Activated CD4-positive, alpha-beta T cell treated with anti-CD3 and anti-CD28 coated beads for 1 hour (primary cell): ENCODE measurements at regions not wholly inside any gene's neighbourhood (a gene's known extent, or its start where the extent isn't known, plus 50 kb on each side); places are given as distances from the start of the nearest gene placed in this dataset.
"Not testable (repeated sequence)": the region's sequence is repeated elsewhere in the genome, so short reads cannot be mapped to it uniquely, and the experiment has no call there.

ENCODE experiments used
- DNase-seq: peaks from one replicate; pipeline ENCODE4 v3.0.0-alpha.2; 2020

DNA sequence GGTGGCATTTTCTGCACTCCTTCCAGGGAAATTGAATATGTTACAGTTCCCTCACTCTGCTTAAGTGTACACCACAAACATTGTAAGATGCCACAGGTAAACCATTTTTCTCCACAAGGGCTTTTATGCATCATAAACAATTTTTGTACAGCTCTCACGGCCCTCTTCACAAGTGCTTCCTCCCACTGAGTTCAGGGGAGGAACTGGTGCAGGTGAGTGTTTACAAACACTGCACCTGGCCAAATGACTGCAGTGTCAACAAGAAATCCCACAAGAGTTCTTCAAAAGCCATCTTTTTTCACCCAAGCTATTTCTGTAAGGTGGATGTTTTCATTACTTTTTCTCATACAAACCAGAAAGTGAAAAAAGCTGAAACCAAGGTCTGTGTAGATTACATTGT lies 973.2 kb downstream of the AACS start:
- DNase-seq: no peak

DNA sequence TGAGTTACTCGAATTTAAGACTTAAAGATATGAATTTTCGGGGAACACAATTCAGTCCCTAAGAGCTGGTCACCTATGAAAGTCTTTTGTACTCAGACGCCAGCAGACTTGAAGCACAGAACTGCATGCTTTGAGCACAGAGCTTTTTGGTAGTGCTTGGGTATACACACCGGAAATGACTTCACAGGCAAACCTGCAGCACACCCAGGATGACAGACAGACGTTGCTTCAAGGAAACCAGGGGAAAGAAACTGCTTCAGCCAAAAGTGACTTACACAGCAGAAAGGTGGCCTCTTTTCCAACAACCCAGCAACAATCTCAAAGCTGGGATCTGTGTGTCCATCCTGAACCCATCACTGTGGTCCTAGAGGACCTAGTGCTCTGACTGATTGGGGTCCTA lies 975.1 kb downstream of the AACS start:
- DNase-seq: no peak

DNA sequence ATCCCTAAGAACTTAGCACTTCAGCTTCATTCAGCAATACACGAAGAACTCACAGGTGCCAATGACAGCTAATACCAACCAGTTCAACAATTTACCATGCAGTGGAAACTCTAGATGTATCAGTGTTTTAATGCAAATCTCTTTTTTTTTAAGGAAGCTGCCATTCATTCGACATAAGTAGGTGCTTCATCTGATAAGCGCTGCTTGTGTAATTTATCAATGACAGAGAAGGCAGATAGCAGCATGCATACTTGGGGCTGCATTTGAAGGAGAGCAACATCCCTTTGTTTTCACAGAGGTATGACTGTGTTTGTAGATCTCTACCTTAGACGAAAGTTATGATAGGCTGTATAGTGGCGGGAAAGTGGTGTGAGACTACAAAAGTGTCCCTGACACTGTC lies 977.1 kb downstream of the AACS start:
- DNase-seq: no peak

DNA sequence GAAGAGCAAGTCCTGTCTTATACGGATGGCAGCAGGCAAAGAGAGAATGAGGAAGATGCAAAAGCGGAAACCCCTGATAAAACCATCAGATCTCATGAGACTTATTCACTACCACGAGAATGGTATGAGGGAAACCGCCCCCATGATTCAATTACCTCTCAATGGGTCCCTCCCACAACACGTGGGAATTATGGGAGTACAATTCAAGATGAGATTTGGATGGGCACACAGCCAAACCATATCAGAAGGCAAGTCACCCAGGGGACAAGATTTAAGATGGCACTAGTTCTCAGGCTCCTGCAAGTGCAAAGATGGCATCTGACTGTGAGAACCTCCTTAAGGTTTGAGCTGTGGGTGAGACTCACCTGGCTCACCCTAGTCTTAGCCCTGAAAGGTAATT lies 984.3 kb downstream of the AACS start:
- DNase-seq: not testable (repeated sequence)

DNA sequence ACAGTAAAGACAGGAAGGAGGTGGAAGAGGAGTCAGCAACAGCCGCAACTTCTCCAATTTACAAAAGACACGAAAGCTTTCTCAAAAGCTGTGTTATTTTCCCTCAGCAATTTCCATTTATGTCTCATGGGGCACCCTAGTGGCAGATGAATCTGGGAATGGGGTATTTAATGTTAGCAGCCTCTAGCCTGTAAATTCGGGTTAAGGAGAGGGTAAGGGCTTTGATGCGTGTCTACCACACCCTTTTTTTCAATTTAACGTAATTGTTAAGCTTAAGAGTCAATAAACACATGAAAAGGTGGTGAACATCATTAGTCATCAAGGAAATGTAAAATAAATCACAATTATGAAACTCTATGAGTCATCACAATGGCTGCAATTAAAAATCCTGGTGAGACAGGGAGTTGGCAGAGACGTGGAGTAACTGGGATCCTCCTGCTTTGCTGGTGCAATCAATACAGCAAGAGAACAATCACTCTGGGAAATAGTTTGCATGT lies 986.4 kb downstream of the AACS start:
- DNase-seq: no peak

DNA sequence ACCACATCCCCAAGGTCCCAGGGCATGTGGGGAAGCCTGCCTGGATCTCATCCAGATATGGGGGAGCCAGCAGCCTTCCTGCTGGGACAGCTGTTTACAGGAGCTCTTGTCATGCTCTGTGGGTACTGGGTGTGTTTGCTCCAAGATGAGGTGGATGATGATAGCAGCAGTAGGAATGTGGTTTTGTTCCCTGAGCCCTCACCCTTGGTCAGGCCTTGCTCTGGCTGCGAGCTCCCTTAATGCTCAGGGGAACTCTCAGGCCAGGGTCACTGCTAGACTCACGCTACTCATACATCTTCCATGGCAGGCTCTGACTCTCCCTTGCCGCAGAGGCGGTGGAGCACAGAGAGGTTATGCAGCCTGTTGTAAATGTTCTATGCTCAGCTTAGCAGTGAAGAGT lies 990.3 kb downstream of the AACS start:
- DNase-seq: no peak

DNA sequence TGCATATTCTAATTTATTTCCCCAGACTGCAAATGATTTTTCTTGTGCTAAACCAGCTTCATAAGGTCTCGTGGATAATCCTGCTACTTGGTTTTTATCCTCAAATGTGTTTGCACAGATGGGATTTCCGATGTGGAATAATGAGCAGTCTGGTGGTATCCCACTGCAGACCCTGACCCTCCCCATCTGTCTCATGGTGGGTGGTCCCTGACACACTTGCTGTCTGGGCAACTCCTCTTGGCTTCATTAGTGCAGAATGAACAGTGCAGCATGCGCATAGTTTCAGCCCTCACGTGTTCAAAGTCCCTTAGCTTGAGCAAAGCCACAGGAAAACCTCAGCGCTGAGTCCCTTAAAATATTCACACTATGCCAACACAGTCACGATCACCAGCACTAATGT lies 996.5 kb downstream of the AACS start:
- no peak for DNase-seq

DNA sequence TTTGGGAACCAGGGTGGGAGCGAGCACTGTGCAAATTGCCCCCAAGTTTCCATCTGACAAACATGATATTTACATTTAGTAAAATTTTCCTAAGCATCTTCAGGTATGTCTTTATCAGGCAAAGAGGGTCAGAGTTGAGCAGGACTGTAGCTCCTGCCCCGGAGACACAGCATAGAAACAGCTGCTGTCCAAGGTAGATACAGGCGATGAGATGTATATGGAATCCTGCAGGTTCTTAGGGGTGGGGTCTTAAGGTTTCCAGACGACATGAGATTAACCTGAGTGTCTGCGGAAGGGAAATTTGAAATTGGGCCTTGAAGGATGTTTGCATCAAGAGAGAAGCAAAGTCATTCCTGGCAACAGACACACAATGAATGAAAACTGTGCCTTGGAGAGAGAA lies 998.8 kb downstream of the AACS start:
- DNase-seq: no peak

DNA sequence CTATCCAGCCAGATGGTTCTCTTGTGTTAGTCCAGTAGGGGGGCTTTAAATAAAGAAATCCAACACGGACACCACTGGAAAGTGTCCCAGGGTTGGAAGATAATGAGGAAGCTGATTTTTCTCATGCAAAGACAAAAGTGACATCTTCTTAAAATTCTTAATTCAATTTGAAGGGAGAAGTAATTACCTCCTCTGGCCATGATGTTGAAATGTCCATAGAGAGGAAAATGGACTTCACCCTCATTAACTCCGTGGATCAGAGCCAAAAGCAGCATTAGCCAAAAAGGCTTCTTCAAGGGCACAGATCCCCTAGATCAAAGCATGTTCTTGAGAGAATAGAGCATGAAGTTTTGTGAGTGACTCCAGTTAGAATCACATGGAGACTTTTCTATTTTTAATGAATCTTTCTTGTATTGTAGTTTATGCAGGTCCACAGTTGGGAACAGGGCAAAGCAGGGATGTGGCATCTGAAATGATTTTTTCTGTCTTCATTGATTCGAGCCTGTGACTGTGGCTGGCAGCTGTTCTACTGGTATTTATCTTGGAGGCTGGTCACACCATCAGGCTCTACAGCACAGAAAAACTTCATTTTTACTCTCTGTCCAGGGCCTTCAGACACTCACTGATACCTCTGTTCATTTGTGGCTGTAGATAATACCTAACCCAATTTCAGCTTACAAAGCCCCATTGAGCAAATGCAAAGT lies 1002.5 kb downstream of the AACS start:
- no peak for DNase-seq

DNA sequence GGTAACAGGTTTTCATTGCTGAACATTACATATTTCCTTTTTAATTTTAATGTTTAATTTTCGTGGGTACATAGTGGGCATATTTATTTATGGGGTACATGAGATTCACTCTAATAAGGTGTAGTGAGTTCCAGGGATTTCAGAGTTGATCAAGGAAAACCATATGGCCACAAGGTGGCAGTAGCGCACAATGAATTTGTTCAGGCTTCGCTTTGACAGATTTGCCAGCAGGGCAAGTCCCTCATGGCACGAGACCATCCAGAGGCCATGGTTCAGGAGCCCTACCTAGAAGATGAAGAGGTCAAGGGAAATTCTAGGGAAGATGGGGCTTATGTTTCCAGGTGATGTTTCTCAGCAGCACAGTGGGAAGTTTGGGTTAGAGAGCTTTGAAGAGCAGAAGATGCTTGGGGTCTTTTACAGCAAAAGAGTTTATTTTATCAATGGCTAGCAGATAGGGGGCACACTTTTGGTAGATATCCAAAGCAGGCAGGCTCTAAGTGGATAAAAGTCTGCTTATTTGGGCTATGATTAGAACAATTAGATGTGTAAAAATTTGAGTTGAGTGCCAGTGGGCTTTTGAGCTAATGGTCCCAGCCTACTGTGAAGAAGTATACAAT lies 1004.4 kb downstream of the AACS start:
- no peak for DNase-seq

DNA sequence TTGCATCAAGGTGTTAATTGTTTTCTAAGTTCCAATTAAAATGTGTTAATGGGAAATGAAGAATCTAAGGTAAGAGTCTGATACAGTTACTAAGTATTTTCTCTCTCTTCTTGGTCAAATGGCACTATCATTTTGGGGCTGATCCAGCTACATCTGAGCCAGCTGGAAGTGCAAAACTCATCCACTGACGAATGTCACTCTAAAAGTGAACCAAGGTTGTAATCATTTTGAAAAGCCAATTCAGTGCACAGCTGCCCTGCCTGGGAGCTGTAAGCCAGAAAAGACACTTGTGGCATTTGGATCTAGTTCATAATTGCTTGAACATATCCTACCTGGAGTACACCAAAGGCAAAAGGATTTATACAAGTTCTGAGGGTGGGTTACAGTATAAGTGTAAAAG lies 1011.3 kb downstream of the AACS start:
- DNase-seq: no peak

DNA sequence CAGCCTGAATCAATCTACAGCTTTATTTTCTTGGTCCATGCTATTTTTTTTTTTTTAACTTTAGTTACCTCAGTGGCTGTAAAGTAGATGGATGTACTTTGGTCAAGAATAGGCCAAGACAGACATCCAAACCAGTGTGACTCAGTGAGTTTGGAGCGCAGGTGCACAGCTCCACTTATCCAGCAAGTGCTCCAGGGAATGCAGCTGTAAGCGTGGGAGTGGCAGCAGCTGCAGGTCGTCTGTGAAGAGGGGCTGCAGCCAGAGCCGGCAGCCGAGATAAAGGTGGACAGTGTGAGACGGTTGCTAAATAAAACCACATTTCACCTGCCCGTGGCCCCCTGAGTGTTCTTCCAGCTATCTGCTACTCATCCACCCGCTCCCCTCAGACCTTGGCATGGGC lies 1018.7 kb downstream of the AACS start:
- DNase-seq: no peak

DNA sequence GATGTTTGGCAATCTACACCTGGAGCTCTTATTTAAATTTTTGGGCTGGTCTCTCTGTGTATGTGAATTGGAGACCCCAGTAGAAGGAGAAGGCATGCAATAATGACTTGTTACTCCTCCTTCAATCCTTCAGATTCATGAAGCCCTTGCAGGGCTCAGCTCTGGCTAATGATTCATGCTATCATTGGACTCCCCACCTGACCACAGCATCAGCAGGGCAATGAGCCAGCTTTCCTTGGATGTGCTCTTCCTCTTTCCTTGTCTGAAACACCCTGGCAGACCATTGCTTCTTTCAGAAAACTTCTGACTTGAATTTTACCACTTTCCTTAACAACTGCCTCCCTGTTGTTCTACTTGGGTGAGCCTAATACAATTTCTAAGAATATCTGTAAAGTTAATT lies 1019.2 kb downstream of the AACS start:
- DNase-seq: no peak

DNA sequence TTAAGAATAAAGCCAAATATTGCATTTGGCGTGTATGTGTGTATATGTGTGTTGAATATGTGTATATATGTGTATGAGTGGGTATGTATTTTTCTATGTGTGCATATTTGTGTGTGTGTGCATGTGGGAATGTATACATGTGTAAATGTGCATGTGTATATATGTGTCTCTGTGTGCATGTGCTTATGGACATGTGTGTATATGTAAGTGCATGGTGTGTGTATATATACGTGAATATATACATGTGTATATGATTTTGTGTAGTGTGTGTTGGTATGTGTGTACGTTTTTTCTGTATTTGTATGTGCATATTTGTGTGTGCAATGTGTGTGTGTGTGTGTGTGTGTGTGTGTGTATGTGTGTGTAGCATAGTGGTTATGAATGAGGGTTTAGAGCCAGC lies 1021.0 kb downstream of the AACS start:
- DNase-seq: no peak

DNA sequence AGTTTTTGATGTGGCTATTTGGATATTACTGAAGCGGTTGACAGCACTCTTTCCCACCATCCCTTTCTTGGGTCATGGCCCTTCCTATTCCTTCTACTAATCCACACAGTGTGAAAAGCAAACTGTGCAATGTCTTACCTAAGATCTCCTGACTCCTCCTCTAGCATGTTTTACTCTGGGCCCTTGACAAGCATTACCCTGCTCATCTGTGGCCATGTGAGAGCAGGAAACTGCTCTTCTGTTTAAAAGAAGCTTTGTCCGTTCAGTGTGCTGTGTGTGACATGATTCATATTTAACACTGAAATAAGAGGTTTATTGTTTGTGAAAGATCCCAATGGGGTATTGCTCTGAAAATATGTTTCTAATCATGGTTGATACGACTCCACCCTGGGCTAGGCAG lies 1022.5 kb downstream of the AACS start:
- DNase-seq: no peak

DNA sequence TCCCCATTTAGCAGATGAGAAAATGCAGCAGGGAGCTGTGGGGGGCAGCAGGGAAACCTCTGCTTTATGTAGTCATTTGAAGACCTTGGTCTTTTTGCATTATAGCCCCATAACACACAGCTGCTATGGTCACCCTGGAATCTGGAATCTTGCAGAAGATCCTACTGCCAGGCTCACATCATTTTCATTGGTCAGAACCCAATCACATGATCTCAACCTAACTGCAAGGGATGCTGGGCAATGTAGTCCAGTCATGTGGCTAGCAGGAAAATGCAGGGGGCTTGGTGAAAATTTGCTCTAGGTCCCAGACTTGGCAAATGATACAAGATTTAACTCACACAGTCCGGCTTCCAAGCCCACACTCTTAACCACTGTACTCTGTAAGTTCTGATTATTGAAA lies 1028.7 kb downstream of the AACS start:
- no peak for DNase-seq

DNA sequence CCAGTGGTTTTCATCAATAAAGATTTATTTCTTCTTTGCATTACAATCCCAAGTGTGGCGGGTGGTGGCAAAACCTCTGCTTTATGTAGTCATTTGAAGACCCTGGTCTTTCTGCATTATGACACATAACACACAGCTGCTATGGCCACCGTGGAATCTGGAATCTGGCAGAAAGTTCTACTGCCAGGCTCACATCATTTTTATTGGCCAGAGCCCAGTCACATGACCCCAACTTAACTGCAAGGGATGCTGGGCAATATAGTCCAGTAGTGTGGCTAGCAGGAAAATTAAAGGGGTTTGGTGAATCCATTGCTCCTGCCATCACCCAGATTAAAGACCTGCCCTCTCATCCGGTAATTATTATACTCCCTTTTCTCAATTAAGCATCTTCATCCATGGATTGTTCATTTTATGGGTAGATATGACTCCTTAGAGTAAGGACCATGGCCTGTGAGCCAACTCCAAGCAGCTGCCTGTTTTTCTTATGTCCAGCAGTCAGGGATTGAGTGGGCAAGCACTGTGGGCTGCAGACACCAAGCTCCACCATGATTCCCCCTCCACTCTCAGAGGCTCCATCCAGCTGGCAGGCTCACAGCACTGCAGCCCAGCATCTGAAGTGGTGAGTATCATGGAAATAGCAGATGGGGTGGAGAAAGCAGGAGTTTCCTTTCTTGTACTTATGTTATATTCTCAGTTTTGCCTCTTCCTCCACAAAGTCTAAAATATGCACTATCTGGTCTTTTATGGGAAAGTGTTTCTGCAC lies 1030.7 kb downstream of the AACS start:
- DNase-seq: no peak

DNA sequence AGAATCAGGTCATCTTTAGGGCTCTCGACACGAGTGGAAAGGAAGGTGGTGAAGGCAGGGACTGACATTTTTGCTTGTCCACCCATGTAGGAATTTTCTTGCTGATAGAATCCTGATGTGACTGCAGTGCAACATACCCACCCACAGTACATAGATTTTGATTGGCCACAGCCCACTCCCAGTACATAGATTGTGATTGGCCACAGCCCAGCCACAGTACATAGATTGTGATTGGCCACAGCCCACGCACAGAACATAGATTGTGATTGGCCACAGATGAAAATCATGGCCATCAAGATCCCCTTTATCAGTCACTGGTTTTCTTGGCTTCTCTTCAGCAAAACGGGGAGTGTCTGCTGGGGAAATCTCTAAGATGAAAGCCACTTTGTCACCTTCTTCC lies 1041.5 kb downstream of the AACS start:
- DNase-seq: no peak

DNA sequence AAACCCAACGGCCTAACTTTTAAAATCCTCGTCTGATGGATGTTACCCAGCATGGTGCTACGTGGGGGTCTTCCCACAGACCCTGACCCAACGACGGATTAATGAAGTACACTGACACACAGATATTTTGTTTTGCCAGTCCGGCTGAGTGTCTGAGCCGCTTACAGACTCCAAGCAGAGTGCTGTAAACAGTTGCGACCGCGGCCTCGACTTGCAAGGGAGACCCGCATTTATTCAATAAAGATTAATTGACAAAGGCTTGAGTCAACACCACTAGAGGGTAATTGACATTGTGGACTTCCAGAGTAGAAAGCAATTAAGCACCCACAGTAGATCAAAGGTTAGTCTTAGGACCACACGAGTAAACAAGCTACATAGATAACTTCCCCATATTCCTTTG lies 1042.4 kb downstream of the AACS start:
- DNase-seq: no peak

DNA sequence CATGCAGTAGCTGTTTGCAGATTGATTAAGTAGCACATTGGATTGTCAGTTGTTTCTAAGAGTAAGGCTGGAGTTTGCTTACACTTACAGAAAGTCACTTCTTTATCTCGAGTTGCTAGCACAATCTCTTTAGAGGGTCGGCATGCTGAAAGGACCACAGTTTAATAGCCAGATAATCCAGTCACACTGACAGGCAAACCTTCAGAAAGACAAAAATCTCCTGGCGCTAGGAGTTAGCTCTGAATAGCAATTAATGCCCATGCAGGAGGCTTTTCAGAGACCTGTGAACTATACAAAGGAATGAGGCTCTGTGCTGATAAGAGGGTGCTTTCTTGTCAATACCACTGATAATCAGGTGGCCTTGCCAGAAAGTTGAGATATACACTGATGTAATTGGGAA lies 1043.0 kb downstream of the AACS start:
- DNase-seq: no peak

DNA sequence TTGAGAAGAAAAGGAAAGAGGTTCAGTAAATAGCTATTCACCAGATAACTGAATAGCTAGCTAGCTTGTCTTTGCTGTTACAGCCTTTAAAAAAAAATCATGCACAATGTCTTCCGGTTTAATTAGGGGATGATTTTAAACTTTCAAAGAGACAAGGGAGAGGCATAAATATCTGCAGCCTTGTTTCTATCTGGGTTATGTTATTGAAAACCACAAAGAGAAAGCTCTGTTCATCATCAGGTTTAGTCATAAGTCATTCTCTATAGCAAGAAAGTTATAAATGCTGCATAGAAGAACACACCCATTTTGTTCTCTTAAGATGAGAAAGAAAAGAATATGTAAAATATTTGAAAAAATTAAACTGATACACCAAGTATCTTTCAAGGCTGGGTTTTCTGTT lies 1046.9 kb downstream of the AACS start:
- DNase-seq: no peak

DNA sequence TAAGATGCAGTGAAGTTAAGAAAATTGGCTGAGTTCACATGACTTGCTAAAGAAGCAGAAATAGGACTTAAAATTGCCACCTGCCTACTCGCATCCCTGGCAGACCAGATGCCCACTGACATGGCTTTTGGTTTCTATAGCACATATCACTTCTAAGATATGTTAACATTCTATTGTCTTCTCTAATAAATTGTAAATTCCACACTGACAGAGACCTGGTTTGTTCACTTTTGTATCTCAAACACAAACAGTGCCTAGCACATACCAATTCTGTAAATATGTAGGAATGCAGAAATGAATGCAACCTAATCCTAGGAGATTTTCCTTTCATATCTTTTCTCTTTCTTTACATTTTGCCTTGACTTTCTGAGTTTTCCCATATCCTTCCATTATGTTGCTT lies 1047.6 kb downstream of the AACS start:
- DNase-seq: no peak

DNA sequence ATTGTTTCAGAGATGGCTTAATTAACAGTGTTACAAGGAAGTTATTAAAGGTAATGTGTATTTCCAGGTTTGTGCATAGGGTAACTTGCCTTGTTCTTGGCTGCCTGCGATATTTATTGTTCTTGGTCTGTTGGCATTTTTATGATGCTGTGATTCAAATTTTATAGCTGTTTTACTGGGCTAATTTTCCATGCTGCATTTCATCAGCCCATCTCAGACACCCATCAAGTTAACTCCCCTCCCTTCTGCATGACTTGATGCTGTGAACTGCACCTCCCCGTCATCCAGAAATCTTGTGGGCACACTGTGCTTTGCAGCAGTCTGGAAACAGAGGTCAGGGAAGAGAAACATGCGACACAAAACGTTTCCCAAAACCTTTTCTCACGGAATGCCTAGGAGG lies 1049.2 kb downstream of the AACS start:
- no peak for DNase-seq

DNA sequence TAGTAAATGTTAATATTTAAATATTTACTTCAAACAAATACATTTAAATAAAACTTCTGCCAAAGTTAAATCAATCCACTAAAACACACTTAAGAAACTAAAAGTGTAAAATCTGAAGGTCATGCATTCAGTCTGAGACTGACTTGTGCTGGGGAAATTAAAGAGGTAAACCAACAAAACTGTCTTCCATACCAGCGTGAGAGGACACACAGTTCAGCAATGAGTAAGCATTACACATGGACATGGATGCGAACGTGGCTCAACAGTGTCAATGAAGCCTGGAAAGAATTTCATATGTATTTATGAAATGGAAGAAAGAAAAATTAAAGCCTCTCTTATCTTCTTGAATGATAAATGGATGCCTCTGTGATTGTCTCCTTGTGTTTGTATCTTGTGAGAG lies 1052.3 kb downstream of the AACS start:
- DNase-seq: no peak
